ENCODE measurements at regions not wholly inside any gene's neighbourhood (a gene's known extent, or its start where the extent isn't known, plus 50 kb on each side); places are given as distances from the start of the nearest gene placed in this dataset.

DNA sequence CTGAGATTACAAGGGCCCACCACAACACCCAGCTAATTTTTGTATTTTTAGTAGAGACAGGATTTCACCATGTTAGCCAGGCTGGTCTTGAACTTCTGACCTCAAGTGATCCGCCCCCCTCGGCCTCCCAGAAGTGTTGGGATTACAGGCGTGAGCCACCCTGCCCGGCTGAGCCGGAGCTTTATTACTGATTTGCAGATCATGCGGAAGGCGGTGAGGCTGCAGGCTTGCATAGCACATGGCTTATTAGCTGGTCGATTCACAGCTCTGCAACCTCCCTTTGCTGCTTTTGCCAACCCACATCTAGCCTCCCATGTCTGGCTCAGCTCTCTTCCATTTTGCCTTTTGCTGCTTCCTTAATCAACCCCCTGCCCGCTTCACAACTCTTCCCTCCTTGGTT, 210.3 kb downstream of the VAPA start:
- Mint-ChIP-seq H3K27ac (no peak overlapping the region), H3K4me1 (peaks cover 26 to 28% of the 10 kb centered on the region in 2 experiments), H3K27me3 (ENCODE audit: low read depth) (0 out of 2 replicates have a peak, but pooled peaks cover 3% of the 10 kb centered on the region), H3K36me3 (ENCODE audit: insufficient read depth in 1 of 3, low read depth in 3 of 3) (no peaks in the 10 kb centered on the region; a peak in 2 of 7 replicates), H3K4me3 (no peak overlapping the region), H3K9me3 (peaks cover 6 to 9% of the 10 kb centered on the region in 2 experiments; a peak in 4 of 5 replicates)
- H3K23ac ChIP-seq (ENCODE audit: insufficient read length, low read depth, low read length) = no peak overlapping the region
- no peak overlapping the region for H3K56ac ChIP-seq (ENCODE audit: insufficient read length, low read depth, low read length)
- H3K23me2 ChIP-seq (ENCODE audit: insufficient read length, low read depth, low read length, poor library complexity, severe bottlenecking) = no peaks in the 10 kb centered on the region
- H2AK5ac ChIP-seq (ENCODE audit: insufficient read length, low read length) = no peak overlapping the region
- H2BK20ac ChIP-seq (ENCODE audit: low read depth, low read length, poor library complexity, severe bottlenecking) = no peak overlapping the region
- WGBS (ENCODE audit: extremely low coverage, insufficient read length, low lambda C conversion rate) = no CpG with 5 or more reads among the region's 9 CpGs
- H4K20me1 ChIP-seq (ENCODE audit: control insufficient read depth, insufficient read depth, insufficient read length) = no peaks in the 10 kb centered on the region
- no peaks in the 10 kb centered on the region for H3K4me1 ChIP-seq (ENCODE audit: insufficient read depth, low read length)
- no peak overlapping the region for H4K91ac ChIP-seq (ENCODE audit: insufficient read length, low read depth, low read length)
- no peak overlapping the region for H4K5ac ChIP-seq (ENCODE audit: insufficient read length, low read depth, low read length)
- H4K8ac ChIP-seq (replicated peaks; ENCODE audit: insufficient read length, low read depth, low read length) = no peak overlapping the region
- no peak overlapping the region for H2BK15ac ChIP-seq (ENCODE audit: low read depth, low read length)
- no peak overlapping the region for H3K9ac ChIP-seq (ENCODE audit: extremely low read depth, insufficient read length, low read length)
- no peak overlapping the region for H2BK5ac ChIP-seq (ENCODE audit: insufficient read length, low read length)
- H3K4me2 ChIP-seq (ENCODE audit: insufficient read depth, insufficient read length, low read length) = no peak overlapping the region
- H3K9me3 ChIP-seq (ENCODE audit: control insufficient read depth, low read depth, low read length) = no peaks in the 10 kb centered on the region
- no peak overlapping the region for H3T11ph ChIP-seq (ENCODE audit: low read length)
- H2BK120ac ChIP-seq (ENCODE audit: low read depth, low read length, poor library complexity, severe bottlenecking) = no peak overlapping the region
- no peaks in the 10 kb centered on the region for H3K79me1 ChIP-seq (ENCODE audit: insufficient read depth, low read depth, low read length, poor library complexity, severe bottlenecking)
- no peak for TF ChIP-seq CTCF (conservative IDR thresholded peaks at IDR 0.05)
- H2AFZ ChIP-seq (ENCODE audit: low read length) = no peak overlapping the region
- H3K18ac ChIP-seq (ENCODE audit: insufficient read length, low read depth, low read length) = no peak overlapping the region
- no peak overlapping the region for H3K14ac ChIP-seq (ENCODE audit: insufficient read depth, low read length)
- H3K79me2 ChIP-seq (ENCODE audit: insufficient read depth, low read length) = no peaks in the 10 kb centered on the region
- no peak overlapping the region for H3K27ac ChIP-seq (ENCODE audit: insufficient read length, low read depth, low read length)
- no peak overlapping the region for H2BK12ac ChIP-seq (ENCODE audit: insufficient read length, low read depth, low read length)
- H3K4ac ChIP-seq (ENCODE audit: low read depth, low read length) = no peak overlapping the region
- DNase-seq = no peak
- no peaks in the 10 kb centered on the region for H3K27me3 ChIP-seq (ENCODE audit: insufficient read depth, low read length)

All from H9 (cell line).